Neural progenitor cell (in vitro differentiated cells): ENCODE measurements at regions not wholly inside any gene's neighbourhood (a gene's known extent, or its start where the extent isn't known, plus 50 kb on each side); places are given as distances from the start of the nearest gene placed in this dataset.

ENCODE experiments used
- DNase-seq: peaks from one replicate; pipeline ENCODE4 v3.0.0-alpha.2; 2016; ENCODE audit warnings: low spot score
- H2AFZ ChIP-seq: fragments of 200-600 bp; sonication (generic); replicated peaks from 2 replicates; pipeline ENCODE4 v1.6.1; 2016; ENCODE audit warnings: antibody characterized with exemption
- H3F3A ChIP-seq: fragments of 200-600 bp; sonication (generic); 2 replicates; pipeline ENCODE4 v1.6.1; 2016; ENCODE audit warnings: antibody characterized with exemption, low read depth
- H3K27ac ChIP-seq: fragments of 200-600 bp; sonication (generic); 2 replicates; pipeline ENCODE4 v1.5.1; 2016; ENCODE audit warnings: mild to moderate bottlenecking
- H3K27me3 ChIP-seq: fragments of 200-600 bp; sonication (generic); 2 replicates; pipeline ENCODE4 v1.6.1; 2016; ENCODE audit warnings: mild to moderate bottlenecking, moderate library complexity
- H3K36me3 ChIP-seq: fragments of 200-600 bp; sonication (generic); 2 replicates; pipeline ENCODE4 v1.5.1; 2016
- H3K4me1 ChIP-seq: fragments of 200-600 bp; sonication (generic); 2 replicates; pipeline ENCODE4 v1.6.1; 2016; ENCODE audit warnings: mixed run types
- H3K4me2 ChIP-seq: fragments of 200-600 bp; sonication (generic); 2 replicates; pipeline ENCODE4 v1.6.1; 2016
- H3K4me3 ChIP-seq: fragments of 200-600 bp; sonication (generic); 2 replicates; pipeline ENCODE4 v1.5.1; 2016
- H3K79me2 ChIP-seq: fragments of 200-600 bp; sonication (generic); 2 replicates; pipeline ENCODE4 v1.6.1; 2016; ENCODE audit warnings: low read depth
- H3K9ac ChIP-seq: fragments of 200-600 bp; sonication (generic); 2 replicates; pipeline ENCODE4 v1.6.1; 2016
- H3K9me3 ChIP-seq: fragments of 200-600 bp; sonication (generic); 2 replicates; pipeline ENCODE4 v1.5.1; 2016; ENCODE audit warnings: low read depth
- H4K20me1 ChIP-seq: fragments of 200-600 bp; sonication (generic); 2 replicates; pipeline ENCODE4 v1.6.1; 2016; ENCODE audit warnings: low read depth
- H3K27ac Mint-ChIP-seq: 3 replicates; pipeline ENCODE4 v1.8.0; 2021; ENCODE audit warnings: mixed read lengths
- H3K27me3 Mint-ChIP-seq: 2 replicates; pipeline ENCODE4 v1.8.0; 2022; ENCODE audit warnings: low read depth, mild to moderate bottlenecking, inconsistent platforms, moderate library complexity, mixed read lengths; ENCODE audit not compliant: insufficient read depth
- H3K36me3 Mint-ChIP-seq: 3 replicates; pipeline ENCODE4 v1.8.0; 2021; ENCODE audit warnings: mixed read lengths
- H3K4me1 Mint-ChIP-seq: 3 replicates; pipeline ENCODE4 v1.8.0; 2021; ENCODE audit warnings: mixed read lengths
- H3K4me3 Mint-ChIP-seq: 3 replicates; pipeline ENCODE4 v1.8.0; 2021; ENCODE audit warnings: mild to moderate bottlenecking, moderate library complexity, mixed read lengths
- H3K9me3 Mint-ChIP-seq: 3 replicates; pipeline ENCODE4 v1.8.0; 2020; ENCODE audit warnings: mixed read lengths
- CTCF ChIP-seq: fragments of 200-600 bp; sonication (generic); IDR thresholded peaks from 2 replicates; pipeline ENCODE4 v1.5.1; 2017; ENCODE audit warnings: antibody characterized with exemption, mild to moderate bottlenecking
- EZH2 ChIP-seq: fragments of 200-600 bp; sonication (generic); IDR thresholded peaks from 2 replicates; pipeline ENCODE4 v1.6.1; 2017; ENCODE audit warnings: antibody characterized with exemption, mild to moderate bottlenecking, moderate library complexity
- EZH2phosphoT487 ChIP-seq: fragments of 200-600 bp; sonication (generic); IDR thresholded peaks from 2 replicates; pipeline ENCODE4 v1.6.1; 2017; ENCODE audit warnings: antibody characterized with exemption

GRCh38 chr15:79592126-79592525 lies 160.0 kb downstream of the MINAR1 start:
- H3K36me3 Mint-ChIP-seq = no peaks in the 10 kb centered on the region
- Histone ChIP-seq H3F3A (no peaks in the 10 kb centered on the region), H3K4me3 (no peak overlapping the region)

DNA sequence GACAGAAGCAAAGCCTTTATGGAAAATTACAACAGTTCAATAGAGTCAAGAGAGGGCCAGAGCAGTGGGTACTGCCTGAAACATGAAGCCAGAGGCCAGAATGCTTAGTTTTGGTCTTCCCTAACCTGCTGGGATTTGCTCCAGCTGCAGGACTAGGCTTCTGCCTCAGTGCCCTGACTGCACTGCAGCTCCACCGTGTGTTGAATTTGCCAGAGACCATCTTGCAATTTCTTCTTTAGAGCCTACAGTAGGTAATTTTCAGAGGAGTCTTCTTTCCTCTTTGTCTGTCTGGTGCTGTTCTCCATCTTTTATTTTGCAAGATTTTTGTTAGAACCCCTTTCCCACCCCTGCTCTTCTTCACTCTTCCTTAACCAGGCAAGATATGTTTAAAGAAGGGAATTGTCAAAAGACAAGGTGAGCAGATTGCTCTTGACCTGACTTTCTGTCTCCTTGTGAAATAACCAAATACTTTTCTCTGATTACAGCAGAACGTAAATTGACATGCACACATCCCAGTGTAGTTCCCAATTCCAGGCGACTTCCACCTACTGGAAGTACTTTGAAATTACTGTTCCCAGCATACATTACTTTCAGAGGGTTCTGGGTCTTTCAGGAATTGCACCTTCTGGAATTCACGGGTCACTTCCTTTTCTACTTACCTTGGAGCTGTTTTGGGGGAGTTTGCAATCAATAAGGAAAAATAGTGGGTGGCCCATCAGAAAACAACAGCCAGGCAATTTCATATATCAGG lies 161.2 kb downstream of the MINAR1 start:
- Histone ChIP-seq H3K9me3 (no peaks in the 10 kb centered on the region), H4K20me1 (no peaks in the 10 kb centered on the region), H3F3A (no peaks in the 10 kb centered on the region), H3K9ac (no peak overlapping the region), H3K27me3 (no peaks in the 10 kb centered on the region), H2AFZ (no peak overlapping the region), H3K4me1 (no peaks in the 10 kb centered on the region), H3K79me2 (no peaks in the 10 kb centered on the region), H3K4me3 (no peak overlapping the region), H3K4me2 (no peak overlapping the region), H3K36me3 (no peaks in the 10 kb centered on the region), H3K27ac (no peak overlapping the region)
- H3K27me3 Mint-ChIP-seq = peaks cover 2% of the 10 kb centered on the region
- H3K4me3 Mint-ChIP-seq = no peak overlapping the region
- H3K4me1 Mint-ChIP-seq = no peaks in the 10 kb centered on the region
- peak; percentile 55 for DNase-seq
- H3K9me3 Mint-ChIP-seq = no peaks in the 10 kb centered on the region
- TF ChIP-seq EZH2 (no peak), EZH2phosphoT487 (no peak), CTCF (peak; percentile 42)
- H3K36me3 Mint-ChIP-seq = no peaks in the 10 kb centered on the region
- no peak overlapping the region for H3K27ac Mint-ChIP-seq

More at GRCh38 chr15:79592126-79592525, 160.0 kb downstream of the MINAR1 start:
- Histone ChIP-seq H3K36me3 (no peaks in the 10 kb centered on the region), H3K79me2 (no peaks in the 10 kb centered on the region), H3K27me3 (no peaks in the 10 kb centered on the region), H3K9ac (no peak overlapping the region), H2AFZ (no peak overlapping the region), H3K4me2 (no peak overlapping the region), H3K4me1 (no peaks in the 10 kb centered on the region), H4K20me1 (no peaks in the 10 kb centered on the region), H3K9me3 (no peaks in the 10 kb centered on the region), H3K27ac (no peak overlapping the region)
- peaks cover 2% of the 10 kb centered on the region for H3K27me3 Mint-ChIP-seq
- TF ChIP-seq CTCF (no peak), EZH2 (no peak), EZH2phosphoT487 (no peak)
- H3K4me1 Mint-ChIP-seq = no peaks in the 10 kb centered on the region
- H3K27ac Mint-ChIP-seq = no peak overlapping the region
- no peaks in the 10 kb centered on the region for H3K9me3 Mint-ChIP-seq
- no peak for DNase-seq
- H3K4me3 Mint-ChIP-seq = no peak overlapping the region

- Histone ChIP-seq H3K4me1 (no peaks in the 10 kb centered on the region), H3F3A (no peaks in the 10 kb centered on the region), H3K9me3 (no peaks in the 10 kb centered on the region), H4K20me1 (no peaks in the 10 kb centered on the region), H3K79me2 (no peaks in the 10 kb centered on the region), H3K4me3 (no peak overlapping the region), H3K27me3 (no peaks in the 10 kb centered on the region), H3K4me2 (no peak overlapping the region), H2AFZ (no peak overlapping the region), H3K27ac (no peak overlapping the region), H3K36me3 (no peaks in the 10 kb centered on the region), H3K9ac (no peak overlapping the region)
- no peak for DNase-seq
- peaks cover 2% of the 10 kb centered on the region for H3K27me3 Mint-ChIP-seq
- H3K9me3 Mint-ChIP-seq = no peaks in the 10 kb centered on the region
- TF ChIP-seq EZH2 (no peak), CTCF (no peak), EZH2phosphoT487 (no peak)
- no peak overlapping the region for H3K4me3 Mint-ChIP-seq
- no peak overlapping the region for H3K27ac Mint-ChIP-seq
- H3K4me1 Mint-ChIP-seq = no peaks in the 10 kb centered on the region
- no peaks in the 10 kb centered on the region for H3K36me3 Mint-ChIP-seq
Observed at GRCh38 chr15:79595306-79595705, 163.2 kb downstream of the MINAR1 start.
